ENCODE measurements at regions not wholly inside any gene's neighbourhood (a gene's known extent, or its start where the extent isn't known, plus 50 kb on each side); places are given as distances from the start of the nearest gene placed in this dataset.
"Not testable (repeated sequence)": the region's sequence is repeated elsewhere in the genome, so short reads cannot be mapped to it uniquely, and the experiment has no call there.

DNA sequence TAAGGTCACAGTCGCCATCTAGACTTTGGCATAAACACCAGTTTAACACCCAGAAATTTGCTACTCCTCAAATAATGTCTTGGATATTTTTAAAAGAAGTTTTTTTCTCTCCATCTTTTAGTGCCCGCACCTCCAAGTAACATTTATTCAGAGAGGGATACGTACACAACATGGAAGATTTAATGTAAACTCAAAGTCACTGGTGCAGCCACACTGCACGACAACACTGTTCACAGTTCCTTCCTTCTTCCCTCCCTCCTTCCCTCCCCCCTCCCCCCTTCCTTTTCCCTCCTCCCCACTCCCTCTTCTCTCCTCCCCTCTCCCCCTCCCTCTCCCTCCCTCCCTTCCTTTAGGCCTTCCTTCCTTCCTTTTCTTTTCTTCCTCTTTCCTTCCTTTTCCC lies 56.5 kb downstream of the NPPC start:
- Histone ChIP-seq H3K4me1 (ENCODE audit: insufficient read depth, low read length) (no peaks in the 10 kb centered on the region), H3K27ac (ENCODE audit: low read depth, low read length) (no peak overlapping the region), H3K4me3 (ENCODE audit: low read length) (no peak overlapping the region), H3K27me3 (ENCODE audit: insufficient read depth, low read length, poor library complexity, severe bottlenecking) (no peaks in the 10 kb centered on the region), H3K9me3 (ENCODE audit: low read length) (no peaks in the 10 kb centered on the region), H3K36me3 (ENCODE audit: insufficient read depth, low read length) (no peaks in the 10 kb centered on the region)
- Mint-ChIP-seq H3K27me3 (peaks cover 4 to 33% of the 10 kb centered on the region in 2 donors), H3K4me1 (no peaks in the 10 kb centered on the region), H3K9me3 (peaks cover 3 to 6% (median 4%) of the 10 kb centered on the region in 5 donors), H3K27ac (no peak overlapping the region), H3K4me3 (no peak overlapping the region), H3K36me3 (no peaks in the 10 kb centered on the region)
- DNase-seq = no peak
- ChIA-PET POLR2A (no interaction called here), CTCF (no interaction called here)

DNA sequence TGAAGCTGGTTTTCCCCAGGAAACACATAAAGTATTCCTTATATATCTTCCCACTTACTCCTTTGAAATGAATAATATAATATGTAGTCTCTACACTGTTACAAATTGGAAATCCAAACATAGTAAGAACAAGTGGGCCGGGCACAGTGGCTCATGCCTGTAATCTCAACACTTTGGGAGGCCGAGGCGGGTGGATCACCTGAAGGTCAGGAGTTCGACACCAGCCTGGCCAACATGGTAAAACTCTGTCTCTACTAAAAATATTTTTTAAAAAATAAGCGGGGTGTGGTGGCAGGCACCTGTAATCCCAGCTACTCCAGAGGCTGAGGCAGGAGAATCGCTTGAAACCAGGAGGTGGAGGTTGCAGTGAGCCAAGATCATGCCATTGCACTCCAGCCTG lies 57.2 kb downstream of the NPPC start:
- H3K27ac ChIP-seq (ENCODE audit: low read depth, low read length); DNase-seq; H3K9me3 ChIP-seq (ENCODE audit: low read length); H3K36me3 ChIP-seq (ENCODE audit: insufficient read depth, low read length); H3K4me1 Mint-ChIP-seq; H3K9me3 Mint-ChIP-seq; H3K4me3 Mint-ChIP-seq; H3K27ac Mint-ChIP-seq; POLR2A ChIA-PET; H3K27me3 ChIP-seq (ENCODE audit: insufficient read depth, low read length, poor library complexity, severe bottlenecking); H3K4me1 ChIP-seq (ENCODE audit: insufficient read depth, low read length); H3K36me3 Mint-ChIP-seq; H3K4me3 ChIP-seq (ENCODE audit: low read length); CTCF ChIA-PET: not testable (repeated sequence)
- peaks cover 7 to 29% of the 10 kb centered on the region in 2 donors for H3K27me3 Mint-ChIP-seq

DNA sequence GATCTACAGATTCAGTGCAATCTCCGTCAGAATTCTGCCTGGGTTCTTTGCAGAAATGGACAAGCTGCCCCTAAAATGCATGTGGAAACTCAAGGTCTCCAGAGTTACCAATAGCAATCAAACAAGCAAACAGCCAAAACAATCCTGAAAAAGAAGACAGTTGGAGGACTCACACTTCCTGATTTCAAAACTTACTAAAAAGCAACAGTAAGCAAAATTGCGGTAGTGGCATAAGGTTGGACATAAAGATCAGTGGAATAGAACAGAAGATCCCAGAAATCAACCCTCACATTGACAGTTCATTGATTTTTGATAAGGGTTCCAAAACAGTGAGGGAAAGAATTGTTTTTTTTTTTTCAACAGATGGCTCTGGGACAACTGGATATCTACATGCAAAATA lies 59.7 kb downstream of the NPPC start:
- H3K36me3 Mint-ChIP-seq = no peaks in the 10 kb centered on the region
- H3K9me3 ChIP-seq (ENCODE audit: low read length) = no peaks in the 10 kb centered on the region
- peaks cover 11 to 25% of the 10 kb centered on the region in 2 donors for H3K27me3 Mint-ChIP-seq
- no peak overlapping the region for H3K4me3 Mint-ChIP-seq
- DNase-seq = no peak
- no peak overlapping the region for H3K27ac ChIP-seq (ENCODE audit: low read depth, low read length)
- H3K36me3 ChIP-seq (ENCODE audit: insufficient read depth, low read length) = no peaks in the 10 kb centered on the region
- no peaks in the 10 kb centered on the region for H3K27me3 ChIP-seq (ENCODE audit: insufficient read depth, low read length, poor library complexity, severe bottlenecking)
- peaks cover 3 to 7% (median 6%) of the 10 kb centered on the region in 5 donors for H3K9me3 Mint-ChIP-seq
- no peak overlapping the region for H3K4me3 ChIP-seq (ENCODE audit: low read length)
- no peak overlapping the region for H3K27ac Mint-ChIP-seq
- POLR2A ChIA-PET = no interaction called here
- CTCF ChIA-PET = no interaction called here
- no peaks in the 10 kb centered on the region for H3K4me1 Mint-ChIP-seq
- no peaks in the 10 kb centered on the region for H3K4me1 ChIP-seq (ENCODE audit: insufficient read depth, low read length)

DNA sequence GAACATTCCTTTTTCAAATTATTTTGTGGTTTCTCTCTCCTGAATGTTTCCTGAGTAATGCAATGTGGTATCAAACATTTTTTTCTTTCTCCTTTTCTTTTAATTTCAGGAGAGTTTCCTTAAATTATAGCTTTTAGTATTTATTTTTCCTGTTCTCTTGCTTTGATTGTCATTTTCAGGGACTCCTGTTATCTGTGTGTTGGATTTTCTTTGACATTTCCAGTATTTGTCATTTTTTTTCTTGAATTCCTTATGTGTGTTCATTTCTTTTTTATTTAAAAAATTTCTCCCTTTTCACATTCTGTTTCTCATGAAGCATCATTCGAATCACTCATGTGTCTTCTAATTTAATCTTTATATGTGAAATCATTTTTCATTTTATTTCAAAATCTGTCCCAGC lies 61.0 kb downstream of the NPPC start:
- Histone ChIP-seq H3K9me3 (ENCODE audit: low read length) (no peaks in the 10 kb centered on the region), H3K36me3 (ENCODE audit: insufficient read depth, low read length) (no peaks in the 10 kb centered on the region), H3K4me1 (ENCODE audit: insufficient read depth, low read length) (no peaks in the 10 kb centered on the region), H3K27ac (ENCODE audit: low read depth, low read length) (no peak overlapping the region), H3K4me3 (ENCODE audit: low read length) (no peak overlapping the region), H3K27me3 (ENCODE audit: insufficient read depth, low read length, poor library complexity, severe bottlenecking) (no peaks in the 10 kb centered on the region)
- no peak for DNase-seq
- Mint-ChIP-seq H3K27me3 (peaks cover 11 to 19% of the 10 kb centered on the region in 2 donors), H3K4me3 (no peak overlapping the region), H3K36me3 (no peaks in the 10 kb centered on the region), H3K27ac (no peak overlapping the region), H3K4me1 (no peaks in the 10 kb centered on the region), H3K9me3 (peaks cover 3 to 7% (median 6%) of the 10 kb centered on the region in 5 donors)
- POLR2A ChIA-PET = interaction anchor here (0.6 kb wide), 1 partner anchor 111 kb away, joined by 5 read pairs; no protein-coding TSS in a partner anchor
- CTCF ChIA-PET = no interaction called here

DNA sequence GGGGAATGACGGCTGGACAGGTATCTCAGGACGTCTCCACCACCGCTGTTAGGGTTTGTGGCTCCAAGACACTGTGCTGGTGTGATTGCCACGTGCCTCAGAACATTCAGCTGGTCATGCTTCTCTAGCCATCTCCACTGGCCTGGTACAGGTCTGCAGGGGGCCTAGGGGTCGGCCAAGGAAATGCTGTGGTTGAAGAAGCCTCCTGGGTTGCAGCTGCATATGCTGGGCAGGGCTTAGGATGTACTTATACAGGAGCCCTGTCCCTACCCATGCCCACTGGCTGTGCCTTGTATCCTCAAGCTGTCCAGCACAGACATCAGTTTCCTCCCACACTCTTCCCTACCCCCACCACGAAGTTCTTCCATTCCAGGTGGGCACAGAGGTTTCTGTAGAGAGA lies 64.1 kb downstream of the NPPC start:
- CTCF ChIA-PET = no interaction called here
- Mint-ChIP-seq H3K4me3 (no peak overlapping the region), H3K27ac (no peak overlapping the region), H3K4me1 (no peaks in the 10 kb centered on the region), H3K27me3 (peaks cover 11 to 25% of the 10 kb centered on the region in 2 donors), H3K36me3 (no peaks in the 10 kb centered on the region), H3K9me3 (peaks cover 3 to 7% (median 6%) of the 10 kb centered on the region in 5 donors)
- Histone ChIP-seq H3K36me3 (ENCODE audit: insufficient read depth, low read length) (no peaks in the 10 kb centered on the region), H3K27me3 (ENCODE audit: insufficient read depth, low read length, poor library complexity, severe bottlenecking) (no peaks in the 10 kb centered on the region), H3K27ac (ENCODE audit: low read depth, low read length) (no peak overlapping the region), H3K9me3 (ENCODE audit: low read length) (no peaks in the 10 kb centered on the region), H3K4me3 (ENCODE audit: low read length) (no peak overlapping the region), H3K4me1 (ENCODE audit: insufficient read depth, low read length) (no peaks in the 10 kb centered on the region)
- DNase-seq = no peak
- POLR2A ChIA-PET = no interaction called here

DNA sequence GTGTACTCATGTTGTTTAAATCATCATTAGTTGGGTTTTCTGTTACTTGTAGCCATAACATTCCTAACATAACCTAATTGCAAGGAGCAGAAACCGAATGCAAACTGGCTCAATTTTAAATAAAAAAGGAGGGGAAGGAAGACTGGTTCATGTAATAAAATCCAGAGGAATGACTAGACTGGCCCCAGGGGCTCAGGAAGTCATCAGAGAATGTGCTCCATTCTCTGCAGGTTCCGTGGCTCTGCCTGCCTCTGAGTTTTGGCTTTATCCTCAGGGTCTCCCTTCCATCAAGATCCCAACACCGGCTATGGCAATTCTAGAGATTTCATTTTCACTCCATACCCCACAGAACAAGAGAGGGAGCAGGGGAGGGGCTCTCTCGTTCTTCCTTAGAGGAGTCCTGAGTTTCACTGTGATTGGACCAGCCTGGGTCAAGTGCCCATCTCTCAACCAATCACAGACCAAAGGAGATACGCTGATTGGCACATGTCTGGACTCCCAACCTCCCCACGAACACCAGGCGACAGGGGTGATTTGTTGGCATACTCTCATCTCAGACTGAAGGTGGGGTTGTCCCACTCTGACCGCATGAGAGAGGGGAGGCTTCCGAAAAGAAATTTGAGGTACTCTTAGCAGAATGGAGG lies 64.8 kb downstream of the NPPC start:
- ChIA-PET CTCF (no interaction called here), POLR2A (no interaction called here)
- no peaks in the 10 kb centered on the region for H3K36me3 Mint-ChIP-seq
- Histone ChIP-seq H3K4me3 (ENCODE audit: low read length) (no peak overlapping the region), H3K27me3 (ENCODE audit: insufficient read depth, low read length, poor library complexity, severe bottlenecking) (no peaks in the 10 kb centered on the region), H3K9me3 (ENCODE audit: low read length) (no peaks in the 10 kb centered on the region), H3K36me3 (ENCODE audit: insufficient read depth, low read length) (no peaks in the 10 kb centered on the region), H3K27ac (ENCODE audit: low read depth, low read length) (no peak overlapping the region), H3K4me1 (ENCODE audit: insufficient read depth, low read length) (no peaks in the 10 kb centered on the region)
- no peak overlapping the region for H3K27ac Mint-ChIP-seq
- no peak for DNase-seq
- H3K27me3 Mint-ChIP-seq = peaks cover 11 to 24% of the 10 kb centered on the region in 2 donors
- H3K4me1 Mint-ChIP-seq = no peaks in the 10 kb centered on the region
- no peak overlapping the region for H3K4me3 Mint-ChIP-seq
- H3K9me3 Mint-ChIP-seq = peaks cover 3 to 7% (median 6%) of the 10 kb centered on the region in 5 donors

Measured in CD8-positive, alpha-beta memory T cell (primary cell).